ENCODE measurements at regions not wholly inside any gene's neighbourhood (a gene's known extent, or its start where the extent isn't known, plus 50 kb on each side); places are given as distances from the start of the nearest gene placed in this dataset.

- Histone ChIP-seq H3K9me3 (ENCODE audit: control insufficient read depth in 1 of 2, insufficient read depth in 1 of 2, low read depth in 1 of 2, low read length in 2 of 2) (peaks cover 11 to 20% of the 10 kb centered on the region in 2 experiments; a peak in 2 of 4 replicates), H3K9me2 (ENCODE audit: insufficient read depth) (no peaks in the 10 kb centered on the region), H3K9ac (ENCODE audit: low read length) (no peak overlapping the region), H3K4me3 (replicated peaks in 1 of 2; ENCODE audit: low read depth in 1 of 2, low read length in 2 of 2) (no peak overlapping the region), H3K27ac (ENCODE audit: low read depth, low read length) (no peak overlapping the region), H3K27me3 (ENCODE audit: insufficient read depth, low read length) (no peaks in the 10 kb centered on the region), H3K79me2 (ENCODE audit: insufficient read depth, low read length) (no peaks in the 10 kb centered on the region), H3K4me2 (ENCODE audit: low read length) (no peak overlapping the region), H3K4me1 (ENCODE audit: control insufficient read depth in 1 of 2, insufficient read depth in 2 of 2, low read length in 2 of 2) (no peaks in the 10 kb centered on the region), H4K20me1 (ENCODE audit: insufficient read depth) (no peaks in the 10 kb centered on the region), H2AFZ (ENCODE audit: low read depth, low read length, poor library complexity, severe bottlenecking) (no peak overlapping the region), H3K36me3 (ENCODE audit: control insufficient read depth in 1 of 2, insufficient read depth in 2 of 2, low read length in 2 of 2) (no peaks in the 10 kb centered on the region)
- CTCF ChIA-PET: no interaction called here
- DNase-seq (ENCODE audit: low read depth, low spot score) (no peak), ATAC-seq (no peak)
- TF ChIP-seq ZNF274 (IDR thresholded peaks at IDR 0.05; ENCODE audit: low read depth, low read length): no peak
- no peak for TF ChIP-seq SP1 (IDR thresholded peaks at IDR 0.05; ENCODE audit: low read depth)
- no peak for TF ChIP-seq POLR2AphosphoS5 (IDR thresholded peaks at IDR 0.05; ENCODE audit: low read depth, low read length)
- no peak for TF ChIP-seq TCF7L2 (IDR thresholded peaks at IDR 0.05; ENCODE audit: borderline replicate concordance, extremely low read depth, insufficient read depth, insufficient read length)
- TF ChIP-seq EZH2phosphoT487 (IDR thresholded peaks at IDR 0.05; ENCODE audit: borderline replicate concordance): no peak
- no peak for TF ChIP-seq ELF1 (IDR thresholded peaks at IDR 0.05; ENCODE audit: borderline replicate concordance, low read depth)
- no peak for TF ChIP-seq ZBTB33 (IDR thresholded peaks at IDR 0.05; ENCODE audit: extremely low read depth, insufficient replicate concordance, low read length)
- no peak for TF ChIP-seq CBX3 (IDR thresholded peaks at IDR 0.05; ENCODE audit: low read depth)
- no peak for TF ChIP-seq ZFX (IDR thresholded peaks at IDR 0.05)
- no peak for TF ChIP-seq JUND (IDR thresholded peaks at IDR 0.05)
- TF ChIP-seq CTCF (IDR thresholded peaks at IDR 0.05 in 2 of 3, conservative IDR thresholded peaks at IDR 0.05 in 1 of 3; ENCODE audit: borderline replicate concordance in 1 of 3, insufficient read depth in 1 of 3, low read depth in 2 of 3, low read length in 2 of 3): no peak
- no peak for TF ChIP-seq RAD21 (IDR thresholded peaks at IDR 0.05; ENCODE audit: low read depth)
- TF ChIP-seq SIN3A (IDR thresholded peaks at IDR 0.05; ENCODE audit: low read depth): no peak
- TF ChIP-seq EZH2 (IDR thresholded peaks at IDR 0.05): no peak
- no peak for TF ChIP-seq SRF (IDR thresholded peaks at IDR 0.05; ENCODE audit: low read depth)
- no peak for TF ChIP-seq YY1 (IDR thresholded peaks at IDR 0.05; ENCODE audit: extremely low read depth, insufficient replicate concordance, low read depth, low read length)
- no peak for TF ChIP-seq POLR2A (IDR thresholded peaks at IDR 0.05; ENCODE audit: borderline replicate concordance, extremely low read depth, insufficient read depth, insufficient read length)
- no peak for TF ChIP-seq CEBPB (IDR thresholded peaks at IDR 0.05; ENCODE audit: low read depth)
- no peak for TF ChIP-seq EGR1 (IDR thresholded peaks at IDR 0.05; ENCODE audit: low read depth)
- TF ChIP-seq FOSL1 (IDR thresholded peaks at IDR 0.05; ENCODE audit: low read depth): no peak
- POLR2A ChIA-PET: no interaction called here
- BruUV-seq (replicated peaks): no TSS peak
- RAD21 ChIA-PET (ENCODE audit: low non-redundant PET in 1 of 2, low total read pairs in 2 of 2, uncharacterized antibody in 2 of 2, unreplicated experiment in 2 of 2): no interaction called here
- intact Hi-C loops (cut with micrococcal nuclease): no loop called here
These were observed 502.0 kb downstream of the LIG4 start for GRCh38 chr13:107713314-107713713.
